ENCODE measurements at regions not wholly inside any gene's neighbourhood (a gene's known extent, or its start where the extent isn't known, plus 50 kb on each side); places are given as distances from the start of the nearest gene placed in this dataset.

DNA sequence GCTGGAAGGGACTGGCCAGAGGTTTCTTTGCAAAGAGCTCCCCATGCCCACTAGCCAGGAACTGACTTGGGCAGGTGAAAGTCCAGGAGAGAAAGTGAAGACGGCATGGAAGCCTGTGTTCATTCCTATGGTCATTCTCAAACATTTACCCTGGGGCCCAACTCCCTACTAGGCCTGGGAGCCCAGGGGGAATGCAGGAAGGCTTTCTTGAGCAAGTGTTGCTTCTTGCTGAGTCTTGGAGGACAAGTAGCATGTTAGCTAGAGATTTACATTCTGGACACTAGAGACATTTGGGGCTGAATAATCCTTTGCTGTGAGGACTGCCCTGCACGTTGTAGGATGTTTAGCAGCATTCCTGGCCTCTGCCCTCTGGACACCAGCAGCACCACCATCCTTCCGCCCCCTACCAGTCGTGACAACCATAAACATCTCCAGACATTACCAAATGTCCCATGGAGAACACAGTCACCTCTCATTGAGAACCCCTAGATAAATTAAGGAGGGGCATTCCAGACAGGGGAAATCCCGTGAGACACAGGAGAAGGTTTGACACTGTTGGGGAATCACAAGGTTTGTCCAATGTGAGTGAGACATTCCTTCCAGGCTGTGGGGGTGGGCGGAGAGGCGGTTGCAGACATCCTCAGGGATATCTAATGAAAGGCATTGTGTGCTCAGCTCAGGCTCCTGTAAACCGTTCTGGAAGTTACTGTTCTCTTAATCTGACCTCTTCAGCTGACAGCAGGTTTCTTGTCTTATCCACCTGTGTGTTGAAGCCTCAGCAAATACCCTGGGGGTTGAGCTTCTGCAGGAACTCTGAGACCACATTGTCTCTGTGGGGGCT, 236.2 kb downstream of the TLE3 start:
- TF ChIP-seq, protein P1, sequence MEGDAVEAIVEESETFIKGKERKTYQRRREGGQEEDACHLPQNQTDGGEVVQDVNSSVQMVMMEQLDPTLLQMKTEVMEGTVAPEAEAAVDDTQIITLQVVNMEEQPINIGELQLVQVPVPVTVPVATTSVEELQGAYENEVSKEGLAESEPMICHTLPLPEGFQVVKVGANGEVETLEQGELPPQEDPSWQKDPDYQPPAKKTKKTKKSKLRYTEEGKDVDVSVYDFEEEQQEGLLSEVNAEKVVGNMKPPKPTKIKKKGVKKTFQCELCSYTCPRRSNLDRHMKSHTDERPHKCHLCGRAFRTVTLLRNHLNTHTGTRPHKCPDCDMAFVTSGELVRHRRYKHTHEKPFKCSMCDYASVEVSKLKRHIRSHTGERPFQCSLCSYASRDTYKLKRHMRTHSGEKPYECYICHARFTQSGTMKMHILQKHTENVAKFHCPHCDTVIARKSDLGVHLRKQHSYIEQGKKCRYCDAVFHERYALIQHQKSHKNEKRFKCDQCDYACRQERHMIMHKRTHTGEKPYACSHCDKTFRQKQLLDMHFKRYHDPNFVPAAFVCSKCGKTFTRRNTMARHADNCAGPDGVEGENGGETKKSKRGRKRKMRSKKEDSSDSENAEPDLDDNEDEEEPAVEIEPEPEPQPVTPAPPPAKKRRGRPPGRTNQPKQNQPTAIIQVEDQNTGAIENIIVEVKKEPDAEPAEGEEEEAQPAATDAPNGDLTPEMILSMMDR (IDR thresholded peaks at IDR 0.05): no peak
- TF ChIP-seq POLR2AphosphoS5 (IDR thresholded peaks at IDR 0.05; ENCODE audit: low read depth, low read length) (no peak), TCF7L2 (IDR thresholded peaks at IDR 0.05; ENCODE audit: low read depth, low read length) (no peak), SIN3A (IDR thresholded peaks at IDR 0.05; ENCODE audit: borderline replicate concordance, insufficient read depth, low read depth, low read length) (no peak)
- TF ChIP-seq, protein P2, sequence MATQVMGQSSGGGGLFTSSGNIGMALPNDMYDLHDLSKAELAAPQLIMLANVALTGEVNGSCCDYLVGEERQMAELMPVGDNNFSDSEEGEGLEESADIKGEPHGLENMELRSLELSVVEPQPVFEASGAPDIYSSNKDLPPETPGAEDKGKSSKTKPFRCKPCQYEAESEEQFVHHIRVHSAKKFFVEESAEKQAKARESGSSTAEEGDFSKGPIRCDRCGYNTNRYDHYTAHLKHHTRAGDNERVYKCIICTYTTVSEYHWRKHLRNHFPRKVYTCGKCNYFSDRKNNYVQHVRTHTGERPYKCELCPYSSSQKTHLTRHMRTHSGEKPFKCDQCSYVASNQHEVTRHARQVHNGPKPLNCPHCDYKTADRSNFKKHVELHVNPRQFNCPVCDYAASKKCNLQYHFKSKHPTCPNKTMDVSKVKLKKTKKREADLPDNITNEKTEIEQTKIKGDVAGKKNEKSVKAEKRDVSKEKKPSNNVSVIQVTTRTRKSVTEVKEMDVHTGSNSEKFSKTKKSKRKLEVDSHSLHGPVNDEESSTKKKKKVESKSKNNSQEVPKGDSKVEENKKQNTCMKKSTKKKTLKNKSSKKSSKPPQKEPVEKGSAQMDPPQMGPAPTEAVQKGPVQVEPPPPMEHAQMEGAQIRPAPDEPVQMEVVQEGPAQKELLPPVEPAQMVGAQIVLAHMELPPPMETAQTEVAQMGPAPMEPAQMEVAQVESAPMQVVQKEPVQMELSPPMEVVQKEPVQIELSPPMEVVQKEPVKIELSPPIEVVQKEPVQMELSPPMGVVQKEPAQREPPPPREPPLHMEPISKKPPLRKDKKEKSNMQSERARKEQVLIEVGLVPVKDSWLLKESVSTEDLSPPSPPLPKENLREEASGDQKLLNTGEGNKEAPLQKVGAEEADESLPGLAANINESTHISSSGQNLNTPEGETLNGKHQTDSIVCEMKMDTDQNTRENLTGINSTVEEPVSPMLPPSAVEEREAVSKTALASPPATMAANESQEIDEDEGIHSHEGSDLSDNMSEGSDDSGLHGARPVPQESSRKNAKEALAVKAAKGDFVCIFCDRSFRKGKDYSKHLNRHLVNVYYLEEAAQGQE (IDR thresholded peaks at IDR 0.05; ENCODE audit: insufficient read depth in 1 of 2, low read depth in 2 of 2, low read length in 1 of 2): no peak
